GM23338 (cell line): ENCODE measurements at regions not wholly inside any gene's neighbourhood (a gene's known extent, or its start where the extent isn't known, plus 50 kb on each side); places are given as distances from the start of the nearest gene placed in this dataset.

Experiments used
- ATAC-seq: fragments of 200-7000 bp; cut with Tn5 transposase; 3 replicates; pipeline ENCODE4 v1.9.1; 2020
- DNase-seq: peaks from one replicate; pipeline ENCODE4 v3.0.0-alpha.2; 2015; ENCODE audit warnings: low spot score
- H2AFZ ChIP-seq: fragments of 200-600 bp; sonication (generic); 2 replicates; pipeline ENCODE4 v1.8.0; 2016; ENCODE audit warnings: antibody characterized with exemption, mild to moderate bottlenecking, moderate library complexity
- H3F3A ChIP-seq: fragments of 200-600 bp; sonication (generic); replicated peaks from 2 replicates; pipeline ENCODE4 v1.8.0; 2017; ENCODE audit warnings: antibody characterized with exemption, mixed run types, low read depth
- H3K27ac ChIP-seq: fragments of 200-600 bp; sonication (generic); 2 replicates; pipeline ENCODE4 v1.6.1; 2016; ENCODE audit warnings: low read depth
- H3K27me3 ChIP-seq: fragments of 200-600 bp; sonication (generic); 2 replicates; pipeline ENCODE4 v1.8.0; 2016; ENCODE audit warnings: mild to moderate bottlenecking, mixed run types, moderate library complexity; ENCODE audit not compliant: insufficient read depth
- H3K36me3 ChIP-seq: fragments of 200-600 bp; sonication (generic); 2 replicates; pipeline ENCODE4 v1.8.0; 2016; ENCODE audit warnings: mild to moderate bottlenecking; ENCODE audit not compliant: insufficient read depth
- H3K4me1 ChIP-seq: fragments of 200-600 bp; sonication (generic); 2 replicates; pipeline ENCODE4 v1.8.0; 2016; ENCODE audit warnings: mild to moderate bottlenecking, moderate library complexity; ENCODE audit not compliant: insufficient read depth
- H3K4me2 ChIP-seq: fragments of 200-600 bp; sonication (generic); 2 replicates; pipeline ENCODE4 v1.7.1; 2017; ENCODE audit warnings: mixed run types
- H3K4me3 ChIP-seq: fragments of 200-600 bp; sonication (generic); 2 replicates; pipeline ENCODE4 v1.6.1; 2016; ENCODE audit warnings: mixed run types
- H3K79me2 ChIP-seq: fragments of 200-600 bp; sonication (generic); replicated peaks from 2 replicates; pipeline ENCODE4 v1.8.0; 2017; ENCODE audit warnings: mild to moderate bottlenecking; ENCODE audit not compliant: insufficient read depth
- H3K9me2 ChIP-seq: fragments of 200-600 bp; sonication (generic); 2 replicates; pipeline ENCODE4 v1.8.0; 2017; ENCODE audit not compliant: insufficient read depth
- H4K20me1 ChIP-seq: fragments of 200-600 bp; sonication (generic); replicated peaks from 2 replicates; pipeline ENCODE4 v1.8.0; 2017; ENCODE audit warnings: mild to moderate bottlenecking; ENCODE audit not compliant: insufficient read depth
- H3K27ac Mint-ChIP-seq: 2 replicates; pipeline ENCODE4 v1.8.0; 2020; ENCODE audit warnings: inconsistent platforms, mild to moderate bottlenecking, moderate library complexity, mixed read lengths
- H3K27me3 Mint-ChIP-seq: 3 replicates; pipeline ENCODE4 v1.8.0; 2022; ENCODE audit warnings: low read depth, mild to moderate bottlenecking, moderate library complexity, mixed read lengths, inconsistent platforms; ENCODE audit not compliant: insufficient read depth, poor library complexity
- H3K36me3 Mint-ChIP-seq: 3 replicates; pipeline ENCODE4 v1.8.0; 2021; ENCODE audit warnings: low read depth, mild to moderate bottlenecking, inconsistent platforms, moderate library complexity, mixed read lengths
- H3K4me1 Mint-ChIP-seq: 3 replicates; pipeline ENCODE4 v1.8.0; 2020; ENCODE audit warnings: mild to moderate bottlenecking, inconsistent platforms, mixed read lengths
- H3K4me3 Mint-ChIP-seq: 3 replicates; pipeline ENCODE4 v1.8.0; 2021; ENCODE audit warnings: moderate library complexity, mild to moderate bottlenecking, inconsistent platforms, mixed read lengths
- H3K9me3 Mint-ChIP-seq: 3 replicates; pipeline ENCODE4 v1.8.0; 2020; ENCODE audit warnings: moderate library complexity, mild to moderate bottlenecking, inconsistent platforms, mixed read lengths
- CREB1 ChIP-seq: fragments of 250-450 bp; sonication (Bioruptor Pico); IDR thresholded peaks from 2 replicates; pipeline ENCODE4 v1.5.0; 2020; ENCODE audit warnings: low read depth, mild to moderate bottlenecking, moderate library complexity
- ETS1 ChIP-seq: IDR thresholded peaks from 2 replicates; pipeline ENCODE4 v1.6.1; 2016; ENCODE audit warnings: antibody characterized with exemption
- EZH2 ChIP-seq: fragments of 200-600 bp; sonication (generic); IDR thresholded peaks from one replicate; pipeline ENCODE4 v1.8.0; 2017; ENCODE audit warnings: antibody characterized with exemption, mild to moderate bottlenecking, low read depth; ENCODE audit not compliant: unreplicated experiment
- EZH2phosphoT487 ChIP-seq: fragments of 200-600 bp; sonication (generic); IDR thresholded peaks from one replicate; pipeline ENCODE4 v1.8.1; 2018; ENCODE audit warnings: antibody characterized with exemption; ENCODE audit not compliant: unreplicated experiment
- JUNB ChIP-seq: IDR thresholded peaks from one replicate; pipeline ENCODE4 v1.6.1; 2016; ENCODE audit warnings: antibody characterized with exemption; ENCODE audit not compliant: unreplicated experiment
- NANOG ChIP-seq: IDR thresholded peaks from 2 replicates; pipeline ENCODE4 v1.6.1; 2016; ENCODE audit warnings: antibody characterized with exemption, borderline replicate concordance
- POLR2AphosphoS5 ChIP-seq: IDR thresholded peaks from 2 replicates; pipeline ENCODE4 v1.6.1; 2016; ENCODE audit warnings: antibody characterized with exemption, low read depth
- REST ChIP-seq: IDR thresholded peaks from one replicate; pipeline ENCODE4 v1.6.1; 2018; ENCODE audit warnings: antibody characterized with exemption; ENCODE audit not compliant: unreplicated experiment
- STAT1 ChIP-seq: IDR thresholded peaks from one replicate; pipeline ENCODE4 v1.6.1; 2016; ENCODE audit warnings: antibody characterized with exemption; ENCODE audit not compliant: unreplicated experiment
- ZNF114 ChIP-seq: fragments of 250-450 bp; sonication (Bioruptor Pico); IDR thresholded peaks from 2 replicates; pipeline ENCODE4 v1.5.0; 2020; ENCODE audit warnings: mild to moderate bottlenecking, moderate library complexity
- ZNF331 ChIP-seq: fragments of 250-450 bp; sonication (Bioruptor Pico); IDR thresholded peaks from 2 replicates; pipeline ENCODE4 v1.5.0; 2020; ENCODE audit warnings: low read depth, mild to moderate bottlenecking, moderate library complexity
- TF ChIP-seq, protein P1 (sequence below): fragments of 250-450 bp; sonication (Bioruptor Pico); IDR thresholded peaks from 2 replicates; pipeline ENCODE4 v1.5.0; 2020; ENCODE audit warnings: mild to moderate bottlenecking, moderate library complexity
- TF ChIP-seq, protein P2 (sequence below), 2 experiments: fragments of 200-600 bp in 1 of 2; sonication (generic) in 1 of 2; conservative IDR thresholded peaks; 2 replicates each; pipeline versions ENCODE4 v1.5.1 to v1.6.1; 2016 to 2017; ENCODE audit warnings: antibody characterized with exemption in 2 of 2, low read depth in 2 of 2, mild to moderate bottlenecking in 2 of 2, moderate library complexity in 1 of 2

- Histone ChIP-seq H3K27me3 (peaks cover 13% of the 10 kb centered on the region; the same call in 1 of the 2 replicates), H3K27ac (no peak overlapping the region), H3K4me2 (peak overlapping the region; percentile 36; the same call in 1 of the 2 replicates), H3K9me2 (peaks cover 43% of the 10 kb centered on the region), H3K4me3 (no peak overlapping the region), H4K20me1 (no peaks in the 10 kb centered on the region), H3K79me2 (no peaks in the 10 kb centered on the region), H3F3A (peaks cover 17% of the 10 kb centered on the region), H2AFZ (peak overlapping the region; percentile 45), H3K4me1 (peaks cover 18% of the 10 kb centered on the region; the same call in 1 of the 2 replicates), H3K36me3 (no peaks in the 10 kb centered on the region)
- Mint-ChIP-seq H3K4me3 (no peak overlapping the region), H3K4me1 (peaks cover 2% of the 10 kb centered on the region; the same call in 2 of the 3 replicates), H3K27me3 (peaks cover 2% of the 10 kb centered on the region), H3K9me3 (no peaks in the 10 kb centered on the region), H3K36me3 (no peaks in the 10 kb centered on the region), H3K27ac (no peak overlapping the region)
- ATAC-seq (no peak), DNase-seq (no peak)
- TF ChIP-seq, protein P1, sequence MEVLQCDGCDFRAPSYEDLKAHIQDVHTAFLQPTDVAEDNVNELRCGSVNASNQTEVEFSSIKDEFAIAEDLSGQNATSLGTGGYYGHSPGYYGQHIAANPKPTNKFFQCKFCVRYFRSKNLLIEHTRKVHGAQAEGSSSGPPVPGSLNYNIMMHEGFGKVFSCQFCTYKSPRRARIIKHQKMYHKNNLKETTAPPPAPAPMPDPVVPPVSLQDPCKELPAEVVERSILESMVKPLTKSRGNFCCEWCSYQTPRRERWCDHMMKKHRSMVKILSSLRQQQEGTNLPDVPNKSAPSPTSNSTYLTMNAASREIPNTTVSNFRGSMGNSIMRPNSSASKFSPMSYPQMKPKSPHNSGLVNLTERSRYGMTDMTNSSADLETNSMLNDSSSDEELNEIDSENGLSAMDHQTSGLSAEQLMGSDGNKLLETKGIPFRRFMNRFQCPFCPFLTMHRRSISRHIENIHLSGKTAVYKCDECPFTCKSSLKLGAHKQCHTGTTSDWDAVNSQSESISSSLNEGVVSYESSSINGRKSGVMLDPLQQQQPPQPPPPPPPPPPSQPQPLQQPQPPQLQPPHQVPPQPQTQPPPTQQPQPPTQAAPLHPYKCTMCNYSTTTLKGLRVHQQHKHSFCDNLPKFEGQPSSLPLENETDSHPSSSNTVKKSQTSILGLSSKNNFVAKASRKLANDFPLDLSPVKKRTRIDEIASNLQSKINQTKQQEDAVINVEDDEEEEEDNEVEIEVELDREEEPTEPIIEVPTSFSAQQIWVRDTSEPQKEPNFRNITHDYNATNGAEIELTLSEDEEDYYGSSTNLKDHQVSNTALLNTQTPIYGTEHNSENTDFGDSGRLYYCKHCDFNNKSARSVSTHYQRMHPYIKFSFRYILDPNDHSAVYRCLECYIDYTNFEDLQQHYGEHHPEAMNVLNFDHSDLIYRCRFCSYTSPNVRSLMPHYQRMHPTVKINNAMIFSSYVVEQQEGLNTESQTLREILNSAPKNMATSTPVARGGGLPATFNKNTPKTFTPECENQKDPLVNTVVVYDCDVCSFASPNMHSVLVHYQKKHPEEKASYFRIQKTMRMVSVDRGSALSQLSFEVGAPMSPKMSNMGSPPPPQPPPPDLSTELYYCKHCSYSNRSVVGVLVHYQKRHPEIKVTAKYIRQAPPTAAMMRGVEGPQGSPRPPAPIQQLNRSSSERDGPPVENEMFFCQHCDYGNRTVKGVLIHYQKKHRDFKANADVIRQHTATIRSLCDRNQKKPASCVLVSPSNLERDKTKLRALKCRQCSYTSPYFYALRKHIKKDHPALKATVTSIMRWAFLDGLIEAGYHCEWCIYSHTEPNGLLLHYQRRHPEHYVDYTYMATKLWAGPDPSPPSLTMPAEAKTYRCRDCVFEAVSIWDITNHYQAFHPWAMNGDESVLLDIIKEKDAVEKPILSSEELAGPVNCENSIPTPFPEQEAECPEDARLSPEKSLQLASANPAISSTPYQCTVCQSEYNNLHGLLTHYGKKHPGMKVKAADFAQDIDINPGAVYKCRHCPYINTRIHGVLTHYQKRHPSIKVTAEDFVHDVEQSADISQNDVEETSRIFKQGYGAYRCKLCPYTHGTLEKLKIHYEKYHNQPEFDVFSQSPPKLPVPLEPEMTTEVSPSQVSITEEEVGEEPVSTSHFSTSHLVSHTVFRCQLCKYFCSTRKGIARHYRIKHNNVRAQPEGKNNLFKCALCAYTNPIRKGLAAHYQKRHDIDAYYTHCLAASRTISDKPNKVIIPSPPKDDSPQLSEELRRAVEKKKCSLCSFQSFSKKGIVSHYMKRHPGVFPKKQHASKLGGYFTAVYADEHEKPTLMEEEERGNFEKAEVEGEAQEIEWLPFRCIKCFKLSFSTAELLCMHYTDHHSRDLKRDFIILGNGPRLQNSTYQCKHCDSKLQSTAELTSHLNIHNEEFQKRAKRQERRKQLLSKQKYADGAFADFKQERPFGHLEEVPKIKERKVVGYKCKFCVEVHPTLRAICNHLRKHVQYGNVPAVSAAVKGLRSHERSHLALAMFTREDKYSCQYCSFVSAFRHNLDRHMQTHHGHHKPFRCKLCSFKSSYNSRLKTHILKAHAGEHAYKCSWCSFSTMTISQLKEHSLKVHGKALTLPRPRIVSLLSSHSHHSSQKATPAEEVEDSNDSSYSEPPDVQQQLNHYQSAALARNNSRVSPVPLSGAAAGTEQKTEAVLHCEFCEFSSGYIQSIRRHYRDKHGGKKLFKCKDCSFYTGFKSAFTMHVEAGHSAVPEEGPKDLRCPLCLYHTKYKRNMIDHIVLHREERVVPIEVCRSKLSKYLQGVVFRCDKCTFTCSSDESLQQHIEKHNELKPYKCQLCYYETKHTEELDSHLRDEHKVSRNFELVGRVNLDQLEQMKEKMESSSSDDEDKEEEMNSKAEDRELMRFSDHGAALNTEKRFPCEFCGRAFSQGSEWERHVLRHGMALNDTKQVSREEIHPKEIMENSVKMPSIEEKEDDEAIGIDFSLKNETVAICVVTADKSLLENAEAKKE (CRISPR knock-in tag), result no peak
- TF ChIP-seq REST (no peak), EZH2phosphoT487 (no peak), STAT1 (no peak), EZH2 (no peak), ZNF331 (no peak), ZNF114 (CRISPR knock-in tag) (no peak), POLR2AphosphoS5 (no peak), JUNB (no peak), CREB1 (no peak), NANOG (no peak; the same call in 1 of the 2 replicates), ETS1 (no peak)
- TF ChIP-seq, protein P2, sequence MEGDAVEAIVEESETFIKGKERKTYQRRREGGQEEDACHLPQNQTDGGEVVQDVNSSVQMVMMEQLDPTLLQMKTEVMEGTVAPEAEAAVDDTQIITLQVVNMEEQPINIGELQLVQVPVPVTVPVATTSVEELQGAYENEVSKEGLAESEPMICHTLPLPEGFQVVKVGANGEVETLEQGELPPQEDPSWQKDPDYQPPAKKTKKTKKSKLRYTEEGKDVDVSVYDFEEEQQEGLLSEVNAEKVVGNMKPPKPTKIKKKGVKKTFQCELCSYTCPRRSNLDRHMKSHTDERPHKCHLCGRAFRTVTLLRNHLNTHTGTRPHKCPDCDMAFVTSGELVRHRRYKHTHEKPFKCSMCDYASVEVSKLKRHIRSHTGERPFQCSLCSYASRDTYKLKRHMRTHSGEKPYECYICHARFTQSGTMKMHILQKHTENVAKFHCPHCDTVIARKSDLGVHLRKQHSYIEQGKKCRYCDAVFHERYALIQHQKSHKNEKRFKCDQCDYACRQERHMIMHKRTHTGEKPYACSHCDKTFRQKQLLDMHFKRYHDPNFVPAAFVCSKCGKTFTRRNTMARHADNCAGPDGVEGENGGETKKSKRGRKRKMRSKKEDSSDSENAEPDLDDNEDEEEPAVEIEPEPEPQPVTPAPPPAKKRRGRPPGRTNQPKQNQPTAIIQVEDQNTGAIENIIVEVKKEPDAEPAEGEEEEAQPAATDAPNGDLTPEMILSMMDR (conservative IDR thresholded peaks at IDR 0.05; ENCODE audit: low read depth in 2 of 2), result no peak
Measured at GRCh38 chr1:234780112-234780511, 170.1 kb upstream of the IRF2BP2 start.
